ENCODE measurements at regions not wholly inside any gene's neighbourhood (a gene's known extent, or its start where the extent isn't known, plus 50 kb on each side); places are given as distances from the start of the nearest gene placed in this dataset.

GRCh38 chr5:113770648-113771047 lies 257.2 kb downstream of the YTHDC2 start:
- no peak for TF ChIP-seq CTCF (IDR thresholded peaks at IDR 0.05 in 8 of 11, conservative IDR thresholded peaks at IDR 0.05 in 3 of 11)
- TF ChIP-seq POLR2AphosphoS5 (IDR thresholded peaks at IDR 0.05): no peak
